ENCODE measurements at regions not wholly inside any gene's neighbourhood (a gene's known extent, or its start where the extent isn't known, plus 50 kb on each side); places are given as distances from the start of the nearest gene placed in this dataset.
"Not testable (repeated sequence)": the region's sequence is repeated elsewhere in the genome, so short reads cannot be mapped to it uniquely, and the experiment has no call there.

GRCh38 chr5:166906991-166907713, 1384.3 kb upstream of the WWC1 start:
- DNase-seq (ENCODE audit: low read depth in 2 of 3, low spot score in 2 of 3), result no peak

GRCh38 chr5:166909040-166909439, 1382.4 kb upstream of the WWC1 start:
- peak in 1 of 3 donors; percentile 1 for DNase-seq (ENCODE audit: low read depth in 2 of 3, low spot score in 2 of 3)

DNA sequence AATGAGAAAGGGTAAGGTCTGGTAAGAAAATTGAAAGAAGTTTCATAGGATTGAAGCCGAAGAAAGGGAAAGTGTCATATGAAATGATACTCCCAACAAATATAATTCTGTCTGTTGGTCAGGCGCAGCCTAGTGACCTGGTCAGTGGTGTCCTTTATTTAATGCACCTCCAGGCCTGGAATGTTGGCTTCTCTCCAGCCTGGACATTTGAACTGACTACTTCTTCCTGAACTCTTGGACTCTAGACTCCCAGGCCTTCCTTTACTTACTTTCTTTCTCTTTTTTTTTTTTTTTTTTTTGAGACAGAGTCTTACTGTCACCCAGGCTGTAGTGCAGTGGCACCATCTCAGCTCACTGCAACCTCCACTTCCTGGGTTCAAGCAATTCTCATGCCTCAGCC, 1381.5 kb upstream of the WWC1 start:
- no peak for DNase-seq (ENCODE audit: low read depth in 2 of 3, low spot score in 2 of 3)

GRCh38 chr5:166910995-166911394, 1380.5 kb upstream of the WWC1 start:
- DNase-seq (ENCODE audit: low read depth in 2 of 3, low spot score in 2 of 3), result no peak

- no peak for DNase-seq (ENCODE audit: low read depth in 2 of 3, low spot score in 2 of 3)
These were observed 1375.4 kb upstream of the WWC1 start for GRCh38 chr5:166916021-166916420.

GRCh38 chr5:166926138-166926537, 1365.3 kb upstream of the WWC1 start:
- no peak for DNase-seq (ENCODE audit: low read depth in 2 of 3, low spot score in 2 of 3)

DNA sequence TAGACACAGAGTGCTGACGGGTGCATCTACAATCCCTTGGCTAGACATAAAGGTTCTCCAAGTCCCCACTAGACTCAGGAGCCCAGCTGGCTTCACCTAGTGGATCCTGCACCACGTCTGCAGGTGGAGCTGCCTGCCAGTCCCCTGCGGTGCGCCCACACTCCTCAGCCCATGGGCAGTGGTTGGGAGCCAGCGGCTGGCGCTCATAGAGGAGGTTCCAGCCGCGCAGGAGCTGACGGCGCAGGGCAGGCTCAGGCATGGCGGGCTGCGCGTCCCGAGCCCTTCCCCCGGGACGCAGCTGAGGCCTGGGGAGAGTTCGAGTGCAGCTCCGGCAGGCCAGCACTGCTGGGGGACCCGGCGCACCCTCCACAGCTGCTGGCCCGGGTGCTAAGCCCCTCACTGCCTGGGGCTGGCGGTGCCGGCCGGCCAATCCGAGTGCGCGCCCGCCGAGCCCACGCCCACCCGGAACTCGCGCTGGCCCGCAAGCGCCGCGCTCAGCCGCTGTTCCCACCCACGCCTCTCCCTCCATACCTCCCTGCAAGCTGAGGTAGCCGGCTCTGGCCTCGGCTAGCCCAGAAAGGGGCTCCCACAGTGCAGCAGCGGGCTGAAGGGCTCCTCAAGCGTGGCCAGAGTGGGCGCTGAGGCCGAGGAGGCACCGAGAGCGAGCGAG, 1364.5 kb upstream of the WWC1 start:
- DNase-seq (ENCODE audit: low read depth in 2 of 3, low spot score in 2 of 3), result not testable (repeated sequence)

GRCh38 chr5:166936351-166936750, 1355.1 kb upstream of the WWC1 start:
- no peak for DNase-seq (ENCODE audit: low read depth in 2 of 3, low spot score in 2 of 3)

- DNase-seq (ENCODE audit: low read depth in 2 of 3, low spot score in 2 of 3), result peak in 1 of 3 donors; percentile 49
These were observed 1353.4 kb upstream of the WWC1 start for GRCh38 chr5:166938071-166938470.

GRCh38 chr5:166942948-166943347, 1348.5 kb upstream of the WWC1 start:
- DNase-seq (ENCODE audit: low read depth in 2 of 3, low spot score in 2 of 3), result no peak

- no peak for DNase-seq (ENCODE audit: low read depth in 2 of 3, low spot score in 2 of 3)
These were observed 1344.4 kb upstream of the WWC1 start for GRCh38 chr5:166947045-166947444.

DNA sequence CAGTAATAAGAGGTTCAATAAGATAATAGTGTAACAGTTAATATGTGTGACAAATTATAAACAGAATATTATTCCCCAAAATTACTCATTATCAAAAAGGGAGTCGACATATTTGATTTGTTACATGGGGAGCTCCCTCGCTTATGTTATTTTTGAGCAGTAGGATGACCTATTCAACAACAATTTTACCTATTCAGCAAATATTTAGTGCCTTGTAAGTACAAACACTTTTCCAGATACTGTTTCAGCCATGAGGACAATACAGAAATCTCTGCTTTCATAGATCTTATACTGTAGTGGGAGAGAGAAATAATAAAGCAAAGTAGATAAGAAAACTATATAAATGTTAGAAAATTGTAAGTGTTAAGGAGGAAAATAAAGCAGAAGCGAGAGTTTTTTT, 1342.8 kb upstream of the WWC1 start:
- no peak for DNase-seq (ENCODE audit: low read depth in 2 of 3, low spot score in 2 of 3)

DNA sequence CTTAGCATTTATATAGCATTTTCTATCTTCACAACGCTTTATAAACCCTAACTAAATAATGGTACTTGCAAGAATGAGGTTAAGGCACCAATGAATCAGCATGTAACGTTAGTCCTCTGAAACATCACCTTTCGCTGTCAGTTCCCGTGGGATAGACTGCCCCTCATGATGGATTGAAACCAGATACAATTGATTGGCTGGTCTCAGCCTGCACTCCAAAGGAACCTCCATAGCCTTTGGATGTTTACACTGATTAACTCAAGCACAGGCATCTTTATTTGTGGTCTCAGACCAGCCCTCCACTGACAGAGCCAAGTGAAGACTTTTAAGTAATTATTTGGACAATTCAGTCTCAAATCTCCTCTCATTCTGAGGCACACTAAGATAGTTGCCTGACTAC, 1339.4 kb upstream of the WWC1 start:
- DNase-seq (ENCODE audit: low read depth in 2 of 3, low spot score in 2 of 3), result no peak

GRCh38 chr5:166957782-166958181, 1333.7 kb upstream of the WWC1 start:
- no peak for DNase-seq (ENCODE audit: low read depth in 2 of 3, low spot score in 2 of 3)

DNA sequence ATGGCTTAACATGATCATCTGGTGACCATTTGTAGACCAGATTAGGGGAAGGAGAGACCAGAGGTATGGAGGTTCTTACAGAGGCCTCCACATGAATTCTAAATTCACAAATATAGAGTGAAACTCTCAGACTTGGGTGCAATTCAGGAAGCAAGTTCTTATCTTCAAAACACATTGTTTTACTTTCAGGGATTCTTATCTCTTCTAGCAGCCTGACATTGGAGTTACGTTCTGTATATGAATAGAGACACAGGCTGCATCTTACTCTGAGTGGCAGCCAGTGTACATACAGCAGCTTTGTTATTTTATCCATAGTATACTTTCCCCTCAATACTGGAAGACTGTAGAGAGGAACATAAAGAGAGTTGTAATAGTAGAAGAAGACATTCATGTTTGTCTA, 1331.7 kb upstream of the WWC1 start:
- peak in 1 of 3 donors; percentile 63 for DNase-seq (ENCODE audit: low read depth in 2 of 3, low spot score in 2 of 3)

DNA sequence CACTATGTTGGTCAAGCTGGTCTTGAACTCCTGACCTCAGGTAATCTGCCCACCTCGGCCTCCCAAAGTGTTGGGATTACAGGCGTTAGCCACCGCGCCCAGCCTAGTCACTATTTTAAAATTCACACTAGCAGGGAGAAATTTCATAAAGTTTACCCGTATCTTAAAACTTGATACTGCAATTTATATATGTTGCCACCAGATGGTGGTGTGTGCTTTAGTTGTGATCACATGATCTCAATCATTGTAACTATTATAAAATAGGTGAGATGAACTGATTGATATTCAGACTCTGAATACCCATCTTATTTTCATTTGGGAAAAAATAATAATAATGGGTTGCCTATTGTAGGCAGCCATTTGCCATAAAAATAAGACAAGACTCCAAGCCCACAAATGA, 1330.4 kb upstream of the WWC1 start:
- DNase-seq (ENCODE audit: low read depth in 2 of 3, low spot score in 2 of 3), result peak in 1 of 3 donors; percentile 40

- no peak for DNase-seq (ENCODE audit: low read depth in 2 of 3, low spot score in 2 of 3)
These were observed 1329.5 kb upstream of the WWC1 start for GRCh38 chr5:166961913-166962312.

GRCh38 chr5:166962461-166962860, 1329.0 kb upstream of the WWC1 start:
- DNase-seq (ENCODE audit: low read depth in 2 of 3, low spot score in 2 of 3), result no peak

- DNase-seq (ENCODE audit: low read depth in 2 of 3, low spot score in 2 of 3), result no peak
These were observed 1327.8 kb upstream of the WWC1 start for GRCh38 chr5:166963596-166963995.

DNA sequence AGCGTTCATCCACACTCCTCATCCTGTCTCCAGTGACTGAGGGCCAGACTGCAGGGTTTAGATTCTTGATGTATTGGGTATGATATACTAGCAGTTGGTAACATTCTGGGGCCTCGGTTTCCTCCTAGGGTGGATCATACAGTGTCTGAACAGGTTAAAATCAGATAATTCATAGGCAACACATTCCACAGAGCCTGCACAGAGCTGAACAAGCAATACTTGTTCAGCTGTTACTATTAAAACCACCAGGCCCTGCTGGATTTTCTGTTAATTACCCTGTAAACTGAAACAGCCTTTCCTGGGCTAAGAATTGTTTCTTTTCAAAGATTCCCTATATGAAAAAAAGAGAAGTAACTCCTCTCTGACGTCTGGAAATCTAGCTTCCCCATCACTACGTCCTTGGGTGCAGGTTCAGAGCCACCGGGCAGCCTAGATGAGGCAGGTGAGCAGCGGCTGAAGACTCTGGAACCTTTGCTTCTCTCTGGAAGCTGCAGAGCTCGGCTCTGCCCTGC, 1313.5 kb upstream of the WWC1 start:
- DNase-seq (ENCODE audit: low read depth in 2 of 3, low spot score in 2 of 3), result peak in 1 of 3 donors; percentile 53

GRCh38 chr5:166979307-166979895, 1312.0 kb upstream of the WWC1 start:
- no peak for DNase-seq (ENCODE audit: low read depth in 2 of 3, low spot score in 2 of 3)

DNA sequence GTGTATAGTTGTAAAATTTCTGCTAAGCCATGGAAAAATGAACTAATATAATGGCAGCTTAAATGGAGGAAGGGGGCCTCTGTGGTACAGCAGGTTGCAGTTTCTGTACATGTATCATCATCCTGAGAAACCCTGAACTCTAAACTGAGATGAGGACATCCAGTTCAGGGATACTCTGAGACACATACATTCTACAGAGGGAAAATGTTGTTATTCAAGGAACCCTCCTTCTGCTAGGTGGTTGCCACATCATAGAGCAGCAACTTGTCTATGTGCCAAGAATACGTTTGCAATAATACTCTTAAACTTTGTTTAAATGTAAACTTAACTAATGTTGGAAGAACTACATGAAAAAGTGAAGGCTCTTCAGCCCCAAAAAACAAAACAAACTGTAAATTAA, 1310.8 kb upstream of the WWC1 start:
- no peak for DNase-seq (ENCODE audit: low read depth in 2 of 3, low spot score in 2 of 3)

Measured in hematopoietic multipotent progenitor cell (in vitro differentiated cells).